ENCODE measurements at regions not wholly inside any gene's neighbourhood (a gene's known extent, or its start where the extent isn't known, plus 50 kb on each side); places are given as distances from the start of the nearest gene placed in this dataset.

DNA sequence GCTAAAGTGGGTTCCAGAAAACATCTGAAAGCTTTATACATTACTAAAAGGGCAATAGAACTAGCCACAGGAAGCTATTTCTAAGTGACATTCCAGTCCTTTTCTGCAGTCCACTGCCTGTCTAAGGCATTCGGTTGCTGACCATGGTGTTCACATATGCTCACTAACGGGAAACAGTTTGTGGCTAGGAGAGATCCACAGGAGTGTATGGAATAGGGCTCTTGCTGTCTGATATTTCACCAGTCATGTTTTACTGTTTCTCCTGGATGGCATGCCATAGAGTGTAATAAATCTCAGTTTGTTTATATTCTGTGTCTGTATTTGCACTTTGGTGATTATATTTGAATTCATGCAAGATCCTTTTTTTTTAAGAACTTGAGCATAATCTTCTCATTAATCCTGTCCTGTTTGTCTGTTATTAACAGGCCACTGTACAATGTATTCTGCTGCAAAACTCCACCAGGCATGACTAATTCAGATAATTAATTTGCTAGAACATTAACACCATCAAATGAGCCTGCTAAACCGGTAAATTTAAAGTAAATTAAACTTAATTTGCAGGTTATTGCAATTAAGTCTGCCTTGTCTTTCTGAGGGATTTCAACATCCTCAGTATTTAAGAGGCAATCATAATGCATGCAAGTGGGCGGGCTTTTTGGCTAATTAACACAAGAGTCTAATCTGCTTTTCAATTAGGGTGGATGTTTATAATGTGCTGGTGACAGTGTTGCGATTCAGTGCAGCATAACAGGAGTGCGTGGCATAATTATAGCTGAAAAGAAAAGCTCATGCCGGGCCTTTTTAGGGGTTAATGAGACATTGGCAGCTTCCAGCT is 201.3 kb downstream of the POU4F1 start:
- ATAC-seq (ENCODE audit: insufficient number of reproducible peaks, low FRiP score, low read depth), result no peak
- H3K9me3 ChIP-seq, result no peaks in the 10 kb centered on the region

DNA sequence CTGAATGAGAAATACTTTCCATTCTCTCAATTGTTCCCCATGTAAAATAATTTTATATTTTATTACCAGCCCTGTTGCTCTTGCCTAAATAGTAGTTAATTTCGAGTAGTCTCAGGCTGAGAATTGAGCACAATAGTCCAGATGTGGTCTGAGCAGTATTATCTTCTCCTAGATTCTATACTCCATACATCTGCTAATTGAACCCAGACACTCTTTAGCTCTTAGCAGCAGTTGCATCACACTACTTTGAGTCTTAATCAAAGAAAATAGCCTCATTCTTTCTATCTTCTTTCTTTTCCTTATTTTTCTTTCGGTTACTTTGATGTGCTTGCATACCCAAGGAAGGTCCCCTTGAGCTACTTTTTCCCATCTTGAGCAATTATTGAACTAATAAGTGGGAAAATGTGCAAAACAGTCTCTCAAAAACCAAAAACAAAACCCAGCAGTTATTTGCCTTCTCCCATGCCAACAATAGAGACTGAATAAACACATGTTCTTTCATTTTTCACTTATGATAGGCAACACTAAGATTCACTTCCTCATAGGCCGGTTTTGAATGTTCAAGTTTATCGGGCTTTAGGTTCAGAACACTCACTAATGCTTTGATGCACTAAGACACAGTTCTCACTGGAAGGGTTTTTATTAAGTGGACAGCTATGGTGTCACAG is 204.5 kb downstream of the POU4F1 start:
- DNase-seq (ENCODE audit: low spot score), result no peak
- no peak for ATAC-seq (ENCODE audit: insufficient number of reproducible peaks, low FRiP score, low read depth)
- Histone ChIP-seq H3K9me3 (no peaks in the 10 kb centered on the region), H3K27me3 (replicated peaks; ENCODE audit: insufficient read depth) (no peaks in the 10 kb centered on the region), H3K4me1 (ENCODE audit: control insufficient read depth in 1 of 2, low read depth in 2 of 2) (no peaks in the 10 kb centered on the region), H3K27ac (no peak overlapping the region), H3K4me3 (no peak overlapping the region), H3K36me3 (no peaks in the 10 kb centered on the region)
- TF ChIP-seq, protein P1, sequence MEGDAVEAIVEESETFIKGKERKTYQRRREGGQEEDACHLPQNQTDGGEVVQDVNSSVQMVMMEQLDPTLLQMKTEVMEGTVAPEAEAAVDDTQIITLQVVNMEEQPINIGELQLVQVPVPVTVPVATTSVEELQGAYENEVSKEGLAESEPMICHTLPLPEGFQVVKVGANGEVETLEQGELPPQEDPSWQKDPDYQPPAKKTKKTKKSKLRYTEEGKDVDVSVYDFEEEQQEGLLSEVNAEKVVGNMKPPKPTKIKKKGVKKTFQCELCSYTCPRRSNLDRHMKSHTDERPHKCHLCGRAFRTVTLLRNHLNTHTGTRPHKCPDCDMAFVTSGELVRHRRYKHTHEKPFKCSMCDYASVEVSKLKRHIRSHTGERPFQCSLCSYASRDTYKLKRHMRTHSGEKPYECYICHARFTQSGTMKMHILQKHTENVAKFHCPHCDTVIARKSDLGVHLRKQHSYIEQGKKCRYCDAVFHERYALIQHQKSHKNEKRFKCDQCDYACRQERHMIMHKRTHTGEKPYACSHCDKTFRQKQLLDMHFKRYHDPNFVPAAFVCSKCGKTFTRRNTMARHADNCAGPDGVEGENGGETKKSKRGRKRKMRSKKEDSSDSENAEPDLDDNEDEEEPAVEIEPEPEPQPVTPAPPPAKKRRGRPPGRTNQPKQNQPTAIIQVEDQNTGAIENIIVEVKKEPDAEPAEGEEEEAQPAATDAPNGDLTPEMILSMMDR (IDR thresholded peaks at IDR 0.05), result no peak

More for the DNA sequence above, 201.3 kb downstream of the POU4F1 start:
- Histone ChIP-seq H3K4me1 (ENCODE audit: control insufficient read depth in 1 of 2, low read depth in 2 of 2) (no peaks in the 10 kb centered on the region), H3K27ac (no peak overlapping the region), H3K36me3 (no peaks in the 10 kb centered on the region), H3K4me3 (no peak overlapping the region), H3K27me3 (replicated peaks; ENCODE audit: insufficient read depth) (no peaks in the 10 kb centered on the region)
- DNase-seq (ENCODE audit: low spot score), result no peak
- TF ChIP-seq, protein P1 (IDR thresholded peaks at IDR 0.05), result no peak

DNA sequence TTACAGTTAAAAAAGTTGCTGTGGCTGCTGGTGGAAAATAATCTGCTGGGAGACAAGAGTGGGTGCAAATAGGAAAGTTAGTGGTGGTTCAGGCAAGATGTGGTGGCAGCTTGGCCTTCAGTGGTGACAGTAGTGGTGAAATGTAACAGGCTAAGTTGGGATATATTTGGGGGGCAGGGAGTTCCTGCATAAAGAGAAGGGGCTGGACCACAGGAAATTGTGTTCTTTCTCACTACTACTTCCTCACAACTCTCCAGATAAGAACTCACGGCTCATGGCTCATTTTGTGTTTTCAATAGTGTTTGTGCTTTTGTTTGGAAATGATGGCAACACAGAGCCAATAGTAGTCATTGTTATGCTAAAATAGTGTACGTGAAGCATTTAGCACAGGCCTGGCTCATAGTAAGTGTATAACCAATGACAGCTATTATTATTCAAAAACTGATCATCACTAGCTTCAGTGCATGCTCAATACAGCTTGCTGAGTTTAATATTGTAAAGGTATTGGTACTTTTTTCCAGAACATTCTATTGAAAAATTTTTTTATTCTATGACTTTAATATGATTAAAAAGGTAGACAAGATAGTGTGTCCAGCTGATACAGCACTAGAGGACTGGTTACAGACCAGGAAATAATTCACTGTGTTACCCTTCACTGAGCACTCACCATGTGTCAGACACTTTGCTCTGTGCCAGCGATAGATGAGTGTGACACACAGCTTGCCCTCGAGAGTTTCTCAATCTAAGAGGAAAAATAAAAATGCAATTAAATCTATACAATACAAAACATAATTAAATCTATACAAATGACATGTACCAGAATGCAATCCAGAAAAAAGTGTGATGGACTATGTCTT is 209.8 kb downstream of the POU4F1 start:
- no peaks in the 10 kb centered on the region for H3K36me3 ChIP-seq
- no peak overlapping the region for H3K4me3 ChIP-seq
- H3K4me1 ChIP-seq (ENCODE audit: control insufficient read depth in 1 of 2, low read depth in 2 of 2), result no peaks in the 10 kb centered on the region
- no peaks in the 10 kb centered on the region for H3K9me3 ChIP-seq
- no peaks in the 10 kb centered on the region for H3K27me3 ChIP-seq (replicated peaks; ENCODE audit: insufficient read depth)
- ATAC-seq (ENCODE audit: insufficient number of reproducible peaks, low FRiP score, low read depth) (no peak), DNase-seq (ENCODE audit: low spot score) (no peak)
- H3K27ac ChIP-seq, result no peak overlapping the region
- TF ChIP-seq, protein P1 (IDR thresholded peaks at IDR 0.05), result no peak

DNA sequence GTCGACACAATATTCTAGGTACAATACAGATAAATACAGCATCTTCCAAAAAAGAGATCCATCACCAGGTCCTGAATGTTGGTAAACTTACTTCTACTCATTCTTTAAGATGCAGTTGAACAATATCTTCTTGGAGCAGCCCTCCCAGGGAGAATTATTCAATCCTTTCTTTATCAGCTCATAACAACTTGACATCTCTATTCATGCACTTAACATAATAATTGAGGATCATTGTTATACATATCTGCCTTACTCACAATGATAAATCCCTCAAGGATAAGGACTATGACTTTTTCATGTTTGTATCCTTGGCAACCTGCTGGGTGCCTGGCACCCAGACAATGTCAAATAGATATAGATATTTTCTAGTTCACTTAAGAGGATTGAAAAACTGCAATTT is 219.5 kb downstream of the POU4F1 start:
- Histone ChIP-seq H3K4me1 (ENCODE audit: control insufficient read depth in 1 of 2, low read depth in 2 of 2) (no peaks in the 10 kb centered on the region), H3K36me3 (no peaks in the 10 kb centered on the region), H3K4me3 (no peak overlapping the region), H3K9me3 (no peaks in the 10 kb centered on the region), H3K27me3 (replicated peaks; ENCODE audit: insufficient read depth) (no peaks in the 10 kb centered on the region), H3K27ac (no peak overlapping the region)
- DNase-seq (ENCODE audit: low spot score), result no peak
- TF ChIP-seq, protein P1 (IDR thresholded peaks at IDR 0.05), result no peak
- no peak for ATAC-seq (ENCODE audit: insufficient number of reproducible peaks, low FRiP score, low read depth)

DNA sequence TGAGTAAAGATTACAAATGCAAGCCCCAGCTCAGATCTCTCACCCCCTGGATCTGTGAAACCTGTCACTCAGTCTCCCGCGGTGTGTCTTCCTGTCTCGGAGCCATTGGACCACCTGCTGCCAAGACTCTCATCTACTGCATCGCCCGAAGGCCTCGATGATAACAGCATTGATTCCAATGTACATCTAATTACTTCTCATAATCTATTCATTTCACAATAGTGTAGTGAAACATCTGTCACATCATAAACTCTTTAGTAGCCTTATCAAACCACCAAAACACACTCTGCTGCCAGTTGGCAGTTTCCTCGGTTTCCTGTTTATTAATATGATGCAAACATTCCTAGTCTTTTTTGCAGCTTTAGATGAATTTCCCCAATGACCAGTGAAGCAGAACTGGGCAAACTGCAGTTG is 220.3 kb downstream of the POU4F1 start:
- no peaks in the 10 kb centered on the region for H3K4me1 ChIP-seq (ENCODE audit: control insufficient read depth in 1 of 2, low read depth in 2 of 2)
- no peaks in the 10 kb centered on the region for H3K9me3 ChIP-seq
- no peaks in the 10 kb centered on the region for H3K36me3 ChIP-seq
- ATAC-seq (ENCODE audit: insufficient number of reproducible peaks, low FRiP score, low read depth) (no peak), DNase-seq (ENCODE audit: low spot score) (no peak)
- no peak overlapping the region for H3K4me3 ChIP-seq
- TF ChIP-seq, protein P1 (IDR thresholded peaks at IDR 0.05), result no peak
- H3K27me3 ChIP-seq (replicated peaks; ENCODE audit: insufficient read depth), result no peaks in the 10 kb centered on the region
- no peak overlapping the region for H3K27ac ChIP-seq
